ENCODE measurements at regions not wholly inside any gene's neighbourhood (a gene's known extent, or its start where the extent isn't known, plus 50 kb on each side); places are given as distances from the start of the nearest gene placed in this dataset.

- TF ChIP-seq SUZ12 (IDR thresholded peaks at IDR 0.05; ENCODE audit: extremely low read depth, insufficient read depth, insufficient read length) (no peak), ZNF274 (IDR thresholded peaks at IDR 0.05; ENCODE audit: low read depth, low read length) (no peak), YY1 (IDR thresholded peaks at IDR 0.05; ENCODE audit: insufficient read depth, insufficient read length) (no peak)
Measured at GRCh38 chr3:87501076-87501475, 224.7 kb upstream of the POU1F1 start.

All from NT2/D1 (cell line).